Kidney epithelial cell (primary cell): ENCODE measurements at regions not wholly inside any gene's neighbourhood (a gene's known extent, or its start where the extent isn't known, plus 50 kb on each side); places are given as distances from the start of the nearest gene placed in this dataset.

Experiments used
- DNase-seq: peaks from one replicate; pipeline ENCODE4 v3.0.0-alpha.2; 2010; ENCODE audit warnings: low read depth
- H3K27me3 ChIP-seq: 2 replicates; pipeline ENCODE4 v1.6.0; 2011; ENCODE audit warnings: low read length; ENCODE audit not compliant: control insufficient read depth, insufficient read depth
- H3K36me3 ChIP-seq: 2 replicates; pipeline ENCODE4 v1.5.1; 2011; ENCODE audit warnings: low read length; ENCODE audit not compliant: control insufficient read depth, insufficient read depth
- H3K4me3 ChIP-seq: 2 replicates; pipeline ENCODE4 v1.5.1; 2011; ENCODE audit warnings: low read depth, mild to moderate bottlenecking, control low read depth, low read length
- TF ChIP-seq, protein P1 (sequence below): IDR thresholded peaks from 2 replicates; pipeline ENCODE4 v1.5.1; 2011; ENCODE audit warnings: mild to moderate bottlenecking, moderate library complexity, low read length, control low read depth, inconsistent platforms; ENCODE audit not compliant: insufficient read depth, poor library complexity, severe bottlenecking

DNA sequence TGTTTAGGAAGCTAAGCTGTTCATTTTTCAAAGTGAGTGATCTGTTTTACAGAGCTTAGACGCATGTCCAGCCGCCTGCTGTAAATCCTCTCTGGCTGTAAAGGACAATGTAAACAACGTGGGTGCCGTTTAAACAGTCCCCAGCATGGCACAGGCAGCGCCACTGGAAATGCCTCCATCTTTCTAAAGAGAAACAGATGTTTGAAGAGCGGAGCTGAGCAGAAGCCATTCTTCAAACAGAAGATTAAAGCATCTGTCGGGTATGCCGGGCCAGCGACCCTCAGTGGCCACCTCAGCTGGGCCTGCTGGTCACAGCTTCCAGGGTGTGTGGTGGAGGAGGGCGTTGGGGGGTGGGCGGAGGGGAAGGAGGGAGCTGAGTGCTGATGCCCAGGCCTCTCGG, 138.6 kb downstream of the ERMARD start:
- DNase-seq, result no peak
- TF ChIP-seq, protein P1, sequence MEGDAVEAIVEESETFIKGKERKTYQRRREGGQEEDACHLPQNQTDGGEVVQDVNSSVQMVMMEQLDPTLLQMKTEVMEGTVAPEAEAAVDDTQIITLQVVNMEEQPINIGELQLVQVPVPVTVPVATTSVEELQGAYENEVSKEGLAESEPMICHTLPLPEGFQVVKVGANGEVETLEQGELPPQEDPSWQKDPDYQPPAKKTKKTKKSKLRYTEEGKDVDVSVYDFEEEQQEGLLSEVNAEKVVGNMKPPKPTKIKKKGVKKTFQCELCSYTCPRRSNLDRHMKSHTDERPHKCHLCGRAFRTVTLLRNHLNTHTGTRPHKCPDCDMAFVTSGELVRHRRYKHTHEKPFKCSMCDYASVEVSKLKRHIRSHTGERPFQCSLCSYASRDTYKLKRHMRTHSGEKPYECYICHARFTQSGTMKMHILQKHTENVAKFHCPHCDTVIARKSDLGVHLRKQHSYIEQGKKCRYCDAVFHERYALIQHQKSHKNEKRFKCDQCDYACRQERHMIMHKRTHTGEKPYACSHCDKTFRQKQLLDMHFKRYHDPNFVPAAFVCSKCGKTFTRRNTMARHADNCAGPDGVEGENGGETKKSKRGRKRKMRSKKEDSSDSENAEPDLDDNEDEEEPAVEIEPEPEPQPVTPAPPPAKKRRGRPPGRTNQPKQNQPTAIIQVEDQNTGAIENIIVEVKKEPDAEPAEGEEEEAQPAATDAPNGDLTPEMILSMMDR, result no peak
- Histone ChIP-seq H3K4me3 (no peak overlapping the region), H3K27me3 (peaks cover 7% of the 10 kb centered on the region), H3K36me3 (no peaks in the 10 kb centered on the region)

- Histone ChIP-seq H3K27me3 (peaks cover 7% of the 10 kb centered on the region), H3K36me3 (no peaks in the 10 kb centered on the region), H3K4me3 (no peak overlapping the region)
- no peak for DNase-seq
- TF ChIP-seq, protein P1, result no peak
Measured at GRCh38 chr6:169887529-169888140, 136.2 kb downstream of the ERMARD start.

DNA sequence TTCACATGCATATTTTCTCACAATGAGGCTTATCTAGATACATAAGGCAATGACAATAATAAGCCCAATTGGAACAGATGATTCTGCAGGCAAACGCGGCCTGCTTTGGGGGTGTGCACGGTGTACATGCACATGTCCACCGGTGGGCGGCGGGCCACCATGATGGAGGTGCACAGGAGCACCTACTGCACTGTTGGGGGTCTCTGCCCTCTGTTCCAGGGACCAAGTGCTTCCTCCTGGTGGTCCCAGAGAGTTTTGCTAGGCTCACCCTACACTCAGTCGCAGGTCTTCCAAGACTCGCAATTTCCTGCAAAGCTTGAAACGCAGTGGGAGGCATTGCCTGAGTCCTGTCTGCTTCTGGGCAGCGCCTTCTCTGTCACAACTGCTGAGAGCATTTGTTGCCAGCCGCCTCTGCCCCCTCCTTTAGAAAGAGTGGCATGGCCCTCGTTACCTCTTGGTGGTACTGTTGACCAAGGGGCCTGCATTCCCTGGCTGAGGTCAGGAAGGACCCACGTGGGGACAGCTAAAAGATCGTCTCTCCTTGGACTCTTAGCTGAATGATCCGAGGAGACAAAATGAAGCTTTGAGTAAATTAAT, 135.3 kb downstream of the ERMARD start:
- DNase-seq, result no peak
- TF ChIP-seq, protein P1, result no peak
- Histone ChIP-seq H3K36me3 (no peaks in the 10 kb centered on the region), H3K4me3 (no peak overlapping the region), H3K27me3 (peaks cover 7% of the 10 kb centered on the region)

DNA sequence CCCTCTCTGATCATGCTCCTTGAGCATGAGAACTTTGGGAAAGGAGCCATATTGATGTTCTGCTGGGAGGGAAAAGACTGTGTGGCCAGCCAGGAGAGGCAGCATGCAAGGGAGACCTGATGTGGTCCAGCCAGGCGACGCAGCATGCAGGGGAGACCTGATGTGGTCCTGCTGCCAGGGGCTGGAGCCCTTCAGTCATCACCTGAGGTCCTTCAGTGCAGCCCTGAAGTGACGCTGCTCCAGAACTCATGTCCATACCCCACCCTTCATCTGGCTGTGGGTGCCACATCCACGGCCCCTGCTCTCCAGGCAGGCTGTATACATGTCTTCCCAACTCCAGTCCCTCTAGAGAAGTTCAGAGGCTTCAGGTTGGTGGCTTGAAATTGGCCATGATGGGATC, 134.4 kb downstream of the ERMARD start:
- no peak overlapping the region for H3K4me3 ChIP-seq
- no peak for DNase-seq
- TF ChIP-seq, protein P1, result no peak
- H3K27me3 ChIP-seq, result peaks cover 7% of the 10 kb centered on the region
- H3K36me3 ChIP-seq, result no peaks in the 10 kb centered on the region

DNA sequence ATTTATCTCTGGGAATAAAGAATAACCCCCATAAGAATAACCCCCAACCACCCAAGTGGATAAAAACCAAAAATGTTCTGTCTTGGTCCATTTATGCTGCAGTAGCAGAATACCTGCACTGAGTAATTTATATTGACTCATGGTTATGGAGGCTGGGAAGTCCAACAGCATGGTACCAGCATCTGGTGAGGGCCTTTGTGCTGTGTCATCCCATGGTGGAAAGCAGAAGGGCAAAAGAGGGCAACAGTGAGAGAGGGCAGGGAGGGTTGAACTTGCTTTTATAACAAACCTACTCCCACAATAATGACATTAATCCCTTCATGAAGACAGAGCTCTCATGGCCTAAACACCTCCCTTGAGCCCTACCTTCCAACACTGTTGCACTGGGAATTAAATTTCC, 133.7 kb downstream of the ERMARD start:
- Histone ChIP-seq H3K27me3 (peaks cover 7% of the 10 kb centered on the region), H3K36me3 (no peaks in the 10 kb centered on the region), H3K4me3 (no peak overlapping the region)
- TF ChIP-seq, protein P1, result no peak
- DNase-seq, result no peak

- Histone ChIP-seq H3K36me3 (no peaks in the 10 kb centered on the region), H3K4me3 (no peak overlapping the region), H3K27me3 (peaks cover 5% of the 10 kb centered on the region)
- TF ChIP-seq, protein P1, result no peak
- DNase-seq, result no peak
Measured at GRCh38 chr6:169884158-169884557, 132.7 kb downstream of the ERMARD start.
